MCF 10A (cell line): ENCODE measurements at regions not wholly inside any gene's neighbourhood (a gene's known extent, or its start where the extent isn't known, plus 50 kb on each side); places are given as distances from the start of the nearest gene placed in this dataset.

Experiments used
- BruUV-seq: library from RNA; stranded (reverse); fragments of 400-500 nt; replicated peaks from 2 replicates; lab custom pipeline; 2021; lab: Mats Ljungman, UMichigan
- CTCF ChIA-PET: fragments of 300-600 bp; sonication (Branson Sonifier 250); formaldehyde crosslinking; extraction: SDS; loops from one replicate; lab custom pipeline; 2021; ENCODE audit warnings: antibody characterized with exemption, inconsistent platforms; lab: Yijun Ruan, JAX
- POLR2A ChIA-PET: fragments of 300-600, 350-650 bp; sonication (Branson Sonifier 250); formaldehyde crosslinking; extraction: SDS; loops from one replicate; lab custom pipeline; 2020; ENCODE audit warnings: antibody characterized with exemption, inconsistent platforms; lab: Yijun Ruan, JAX
- DNase-seq: peaks from one replicate; pipeline ENCODE4 v3.0.0-alpha.2; 2018; ENCODE audit not compliant: unreplicated experiment
- H3K27ac Mint-ChIP-seq: one replicate; pipeline ENCODE4 v1.8.0; 2022; ENCODE audit warnings: mild to moderate bottlenecking, low read depth, mixed read lengths; ENCODE audit not compliant: unreplicated experiment
- H3K27me3 Mint-ChIP-seq: one replicate; pipeline ENCODE4 v1.8.0; 2022; ENCODE audit warnings: mixed read lengths; ENCODE audit not compliant: insufficient read depth, unreplicated experiment
- H3K36me3 Mint-ChIP-seq: one replicate; pipeline ENCODE4 v1.8.0; 2022; ENCODE audit warnings: mild to moderate bottlenecking, moderate library complexity, mixed read lengths; ENCODE audit not compliant: insufficient read depth, unreplicated experiment
- H3K4me1 Mint-ChIP-seq: one replicate; pipeline ENCODE4 v1.8.0; 2022; ENCODE audit warnings: mixed read lengths; ENCODE audit not compliant: insufficient read depth, unreplicated experiment
- H3K4me3 Mint-ChIP-seq: one replicate; pipeline ENCODE4 v1.8.0; 2022; ENCODE audit warnings: mild to moderate bottlenecking, moderate library complexity, mixed read lengths; ENCODE audit not compliant: unreplicated experiment
- H3K9me3 Mint-ChIP-seq: one replicate; pipeline ENCODE4 v1.8.0; 2022; ENCODE audit warnings: mixed read lengths; ENCODE audit not compliant: unreplicated experiment
- intact Hi-C: fragments of 100-400 bp; cut with micrococcal nuclease; formaldehyde crosslinking; loops from 2 replicates; pipeline ENCODE4 v1.14.1; 2022
- TF ChIP-seq, protein P1 (sequence below): fragments of 200-600 bp; IDR thresholded peaks from one replicate; pipeline ENCODE4 v1.8.0; 2022; ENCODE audit warnings: antibody characterized with exemption, mild to moderate bottlenecking; ENCODE audit not compliant: unreplicated experiment

DNA sequence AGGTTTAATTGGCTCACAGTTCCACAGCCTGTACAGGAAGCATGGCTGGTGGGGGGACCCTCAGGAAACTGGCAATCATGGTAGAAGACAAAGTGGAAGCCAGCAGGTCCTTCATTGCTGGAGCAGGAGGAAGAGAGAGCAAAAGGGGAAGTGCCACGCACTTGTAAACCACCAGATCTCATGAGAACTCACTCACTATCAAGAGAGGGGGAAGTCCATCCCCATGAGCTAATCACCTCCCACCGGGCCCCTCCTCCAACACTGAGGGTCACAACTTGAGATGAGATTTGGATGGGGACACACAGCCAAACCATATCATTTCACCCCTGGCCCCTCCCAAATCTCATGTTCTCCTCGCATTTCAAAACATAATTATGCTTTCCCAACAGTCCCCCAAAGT is 171.9 kb upstream of the CACNA2D1 start:
- DNase-seq = no peak
- BruUV-seq = no TSS peak
- Mint-ChIP-seq H3K4me1 (no peaks in the 10 kb centered on the region), H3K27me3 (peaks cover 35% of the 10 kb centered on the region), H3K36me3 (no peaks in the 10 kb centered on the region), H3K27ac (no peak overlapping the region), H3K4me3 (no peak overlapping the region), H3K9me3 (no peaks in the 10 kb centered on the region)
- ChIA-PET POLR2A (no interaction called here), CTCF (interaction anchor here (0.7 to 1.2 kb wide), 3 partner anchors 10 to 810 kb away, joined by 3 to 4 read pairs (median 4); no protein-coding TSS in a partner anchor)
- TF ChIP-seq, protein P1, sequence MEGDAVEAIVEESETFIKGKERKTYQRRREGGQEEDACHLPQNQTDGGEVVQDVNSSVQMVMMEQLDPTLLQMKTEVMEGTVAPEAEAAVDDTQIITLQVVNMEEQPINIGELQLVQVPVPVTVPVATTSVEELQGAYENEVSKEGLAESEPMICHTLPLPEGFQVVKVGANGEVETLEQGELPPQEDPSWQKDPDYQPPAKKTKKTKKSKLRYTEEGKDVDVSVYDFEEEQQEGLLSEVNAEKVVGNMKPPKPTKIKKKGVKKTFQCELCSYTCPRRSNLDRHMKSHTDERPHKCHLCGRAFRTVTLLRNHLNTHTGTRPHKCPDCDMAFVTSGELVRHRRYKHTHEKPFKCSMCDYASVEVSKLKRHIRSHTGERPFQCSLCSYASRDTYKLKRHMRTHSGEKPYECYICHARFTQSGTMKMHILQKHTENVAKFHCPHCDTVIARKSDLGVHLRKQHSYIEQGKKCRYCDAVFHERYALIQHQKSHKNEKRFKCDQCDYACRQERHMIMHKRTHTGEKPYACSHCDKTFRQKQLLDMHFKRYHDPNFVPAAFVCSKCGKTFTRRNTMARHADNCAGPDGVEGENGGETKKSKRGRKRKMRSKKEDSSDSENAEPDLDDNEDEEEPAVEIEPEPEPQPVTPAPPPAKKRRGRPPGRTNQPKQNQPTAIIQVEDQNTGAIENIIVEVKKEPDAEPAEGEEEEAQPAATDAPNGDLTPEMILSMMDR = no peak
- intact Hi-C loops = no loop called here

DNA sequence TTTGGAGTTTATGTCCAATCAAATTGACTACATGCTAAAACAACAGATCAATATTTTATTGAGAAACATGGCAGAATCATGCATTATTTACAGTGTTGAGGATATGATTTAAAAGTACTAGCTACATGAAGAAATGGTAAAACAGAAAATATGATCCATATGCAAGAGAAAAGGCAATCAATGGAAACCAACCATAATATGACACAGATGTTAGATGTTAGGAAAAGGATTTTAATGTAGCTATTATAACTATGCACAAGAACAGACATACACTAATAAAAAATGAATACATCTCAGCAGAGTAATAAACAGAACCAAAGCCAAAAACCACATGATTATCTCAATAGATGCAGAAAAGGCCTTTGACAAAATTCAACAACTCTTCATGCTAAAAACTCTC is 166.2 kb upstream of the CACNA2D1 start:
- no peak overlapping the region for H3K4me3 Mint-ChIP-seq
- BruUV-seq = no TSS peak
- intact Hi-C loops = loop anchor here (10.0 kb wide), 2 partner anchors 375 to 1125 kb away; no protein-coding TSS in a partner anchor

DNA sequence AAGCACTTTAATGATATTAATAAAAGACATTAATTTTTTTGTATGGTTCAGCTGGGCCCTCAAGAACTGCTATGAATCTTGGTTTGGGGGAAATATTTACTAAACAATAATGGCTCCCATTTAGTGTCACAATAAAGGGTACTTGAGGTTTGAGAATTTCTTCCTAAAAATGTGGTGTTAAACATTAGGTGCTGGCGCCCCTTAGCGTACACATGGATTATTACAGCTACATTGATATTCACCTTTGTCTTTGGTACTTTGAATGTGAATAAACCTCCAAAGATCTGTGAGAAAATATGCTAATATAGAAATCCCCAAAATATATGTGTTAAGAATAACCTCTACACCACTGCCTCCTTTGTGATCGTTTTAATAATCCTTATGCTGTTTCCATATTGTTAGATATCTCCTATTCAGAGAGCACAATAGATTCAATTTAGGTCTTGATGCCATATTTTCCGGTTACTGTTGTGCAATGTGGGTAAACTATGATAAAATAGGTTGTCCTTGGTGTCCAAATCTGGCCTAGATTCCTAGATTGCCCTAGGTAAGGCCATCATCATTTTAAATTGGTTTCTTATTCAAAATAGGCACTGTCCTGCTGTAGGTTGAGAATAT is 161.8 kb upstream of the CACNA2D1 start:
- DNase-seq = peak; percentile 48
- ChIA-PET CTCF (interaction anchor here (0.7 to 2.0 kb wide), 14 partner anchors 9 to 562 kb away, joined by 3 to 7 read pairs (median 4); no protein-coding TSS in a partner anchor), POLR2A (no interaction called here)
- Mint-ChIP-seq H3K27me3 (peaks cover 28% of the 10 kb centered on the region), H3K4me3 (no peak overlapping the region), H3K27ac (no peak overlapping the region), H3K4me1 (no peaks in the 10 kb centered on the region), H3K9me3 (no peaks in the 10 kb centered on the region), H3K36me3 (no peaks in the 10 kb centered on the region)
- BruUV-seq = no TSS peak
- TF ChIP-seq, protein P1 = peak; percentile 54
- intact Hi-C loops = loop anchor here (2.0 to 10.0 kb wide), 4 partner anchors 121 to 1121 kb away; no protein-coding TSS in a partner anchor

More for the DNA sequence above, 166.2 kb upstream of the CACNA2D1 start:
- Mint-ChIP-seq H3K9me3 (no peaks in the 10 kb centered on the region), H3K36me3 (no peaks in the 10 kb centered on the region), H3K27me3 (peaks cover 10% of the 10 kb centered on the region), H3K4me1 (no peaks in the 10 kb centered on the region), H3K27ac (no peak overlapping the region)
- ChIA-PET POLR2A (interaction anchor here (0.8 kb wide), 1 partner anchor 1146 kb away, joined by 3 read pairs; no protein-coding TSS in a partner anchor), CTCF (interaction anchor here (0.7 to 1.4 kb wide), 3 partner anchors 123 to 1454 kb away, joined by 3 read pairs; no protein-coding TSS in a partner anchor)
- no peak for DNase-seq
- TF ChIP-seq, protein P1 = no peak

DNA sequence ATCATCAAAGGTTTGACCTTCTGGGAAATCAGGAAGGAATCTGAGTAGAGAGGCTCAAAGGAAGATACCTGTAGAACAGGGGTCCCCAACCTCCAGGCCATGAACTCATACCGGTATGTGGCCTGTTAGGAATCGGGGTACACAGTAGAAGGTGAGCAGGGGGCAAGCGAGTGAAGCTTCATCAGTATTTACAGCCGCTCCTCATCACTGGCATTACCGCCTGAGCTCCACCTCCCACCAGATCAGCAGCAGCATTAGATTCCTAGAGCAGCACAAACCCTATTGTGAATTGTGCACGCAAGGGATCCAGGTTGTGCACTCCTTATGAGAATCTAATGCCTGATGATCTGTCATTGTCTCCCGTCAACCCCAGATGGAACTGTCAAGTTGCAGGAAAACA is 158.5 kb upstream of the CACNA2D1 start:
- ChIA-PET POLR2A (no interaction called here), CTCF (interaction anchor here (0.6 kb wide), 1 partner anchor 131 kb away, joined by 3 read pairs; no protein-coding TSS in a partner anchor)

More for the DNA sequence above, 158.5 kb upstream of the CACNA2D1 start:
- H3K27me3 Mint-ChIP-seq = peaks cover 45% of the 10 kb centered on the region
- intact Hi-C loops = loop anchor here (10.0 kb wide), 2 partner anchors 367 to 1117 kb away; no protein-coding TSS in a partner anchor
- no peak overlapping the region for H3K27ac Mint-ChIP-seq
- no peaks in the 10 kb centered on the region for H3K4me1 Mint-ChIP-seq
- H3K36me3 Mint-ChIP-seq = no peaks in the 10 kb centered on the region
- no TSS peak for BruUV-seq
- H3K4me3 Mint-ChIP-seq = no peak overlapping the region
- TF ChIP-seq, protein P1 = no peak
- no peak for DNase-seq
- no peaks in the 10 kb centered on the region for H3K9me3 Mint-ChIP-seq
